Prostate gland (tissue), 2 donors: ENCODE measurements at regions not wholly inside any gene's neighbourhood (a gene's known extent, or its start where the extent isn't known, plus 50 kb on each side); places are given as distances from the start of the nearest gene placed in this dataset.

ENCODE experiments used
- DNase-seq: peaks from one replicate; pipeline ENCODE4 v3.0.0-alpha.2; 2019; ENCODE audit warnings: low spot score
- H3K27ac ChIP-seq, 2 donors: fragments of 200-600 bp; sonication (generic); 2 replicates each; pipeline ENCODE4 v1.5.1; 2017 to 2019
- H3K27me3 ChIP-seq: fragments of 200-600 bp; sonication (generic); replicated peaks from 2 replicates; pipeline ENCODE4 v1.5.1; 2019; ENCODE audit not compliant: insufficient read depth
- H3K36me3 ChIP-seq, 2 donors: fragments of 200-600 bp; sonication (generic); 1 replicate in 1 of 2; 2 replicates in 1 of 2; pipeline versions ENCODE4 v1.5.1 to v1.8.1; 2017 to 2019
- H3K4me1 ChIP-seq: fragments of 200-600 bp; sonication (generic); replicated peaks from 2 replicates; pipeline ENCODE4 v1.5.1; 2019
- H3K4me3 ChIP-seq, 2 donors: fragments of 200-600 bp; sonication (generic); 2 replicates each; pipeline ENCODE4 v1.5.1; 2017 to 2019
- H3K9me3 ChIP-seq: fragments of 200-600 bp; sonication (generic); 2 replicates; pipeline ENCODE4 v1.5.1; 2017
- CTCF ChIP-seq, 4 experiments: fragments of 200-600 bp in 2 of 4; fragments of 450-650 bp in 2 of 4; sonication (generic) in 2 of 4; IDR thresholded peaks; 1 replicate in 3 of 4; 2 replicates in 1 of 4; pipeline ENCODE4 v1.5.1; 2016 to 2019; ENCODE audit warnings: antibody characterized with exemption in 4 of 4, mild to moderate bottlenecking in 2 of 4, moderate library complexity in 2 of 4
- POLR2A ChIP-seq: fragments of 450-650 bp; IDR thresholded peaks from one replicate; pipeline ENCODE4 v1.6.1; 2016; ENCODE audit warnings: antibody characterized with exemption, mild to moderate bottlenecking
- POLR2AphosphoS5 ChIP-seq: sonication (generic); formaldehyde crosslinking; IDR thresholded peaks from one replicate; pipeline ENCODE4 v1.6.1; 2017; ENCODE audit warnings: antibody characterized with exemption
- WGBS: methylation state at CpG from one replicate; pipeline ENCODE4 v1.1.5; 2018; 5-methylcytosine and 5-hydroxymethylcytosine counted together
- intact Hi-C: fragments of 100-400 bp; cut with DNase I; formaldehyde crosslinking; loops from one replicate; pipeline ENCODE4 v1.14.2; 2022

DNA sequence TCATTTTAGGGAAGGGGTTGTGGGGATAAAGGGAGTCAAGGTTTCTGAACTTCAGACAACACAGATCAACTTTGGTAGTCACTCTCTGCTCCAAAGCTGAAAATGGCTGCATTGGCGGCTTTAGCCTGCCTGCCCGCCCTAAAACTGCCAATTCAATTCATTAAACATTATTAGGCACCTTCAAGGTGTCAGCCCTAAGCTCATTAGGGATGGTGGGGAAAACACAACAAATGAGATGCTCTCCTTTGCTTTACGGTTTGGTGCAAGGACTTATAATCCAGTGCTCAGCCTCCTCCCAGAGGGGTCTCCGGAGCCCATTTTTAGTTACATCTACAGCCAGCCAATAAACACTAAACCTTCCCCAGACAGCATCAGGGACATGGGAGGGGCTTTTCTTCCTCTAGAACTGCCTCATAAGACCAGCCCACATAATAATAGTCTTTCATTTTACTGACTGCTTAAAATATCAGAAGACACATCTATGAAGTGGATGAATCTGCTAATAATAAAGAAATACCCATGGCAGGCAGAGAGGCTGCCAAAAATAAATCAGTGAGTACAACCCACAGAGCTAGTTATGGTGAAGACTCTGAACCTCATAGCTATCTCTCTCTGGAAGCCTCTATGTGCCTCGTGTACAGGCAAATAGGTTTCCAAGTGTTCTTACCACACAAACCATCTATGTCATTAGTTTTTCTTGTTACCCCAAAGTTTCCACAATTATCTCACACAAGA lies 102.8 kb upstream of the NCAM1 start:
- DNase-seq = no peak
- Histone ChIP-seq H3K27ac (no peak overlapping the region), H3K4me1 (no peaks in the 10 kb centered on the region), H3K4me3 (no peak overlapping the region), H3K27me3 (no peaks in the 10 kb centered on the region), H3K36me3 (no peaks in the 10 kb centered on the region), H3K9me3 (no peaks in the 10 kb centered on the region)
- 73% methylated on average over 5 of the region's 5 CpGs for WGBS
- intact Hi-C loops = no loop called here
- TF ChIP-seq CTCF (IDR thresholded peaks at IDR 0.05) (no peak), POLR2A (no peak), POLR2AphosphoS5 (no peak)

GRCh38 chr11:112859787-112860186 lies 101.4 kb upstream of the NCAM1 start:
- no peaks in the 10 kb centered on the region for H3K27me3 ChIP-seq
- H3K27ac ChIP-seq = no peak overlapping the region
- intact Hi-C loops = no loop called here
- no peaks in the 10 kb centered on the region for H3K9me3 ChIP-seq
- TF ChIP-seq CTCF (IDR thresholded peaks at IDR 0.05) = no peak
- no peak for TF ChIP-seq POLR2A
- TF ChIP-seq POLR2AphosphoS5 = no peak
- no peaks in the 10 kb centered on the region for H3K36me3 ChIP-seq
- H3K4me3 ChIP-seq = no peak overlapping the region
- WGBS = 91% methylated on average over 3 of the region's 3 CpGs
- DNase-seq = no peak
- H3K4me1 ChIP-seq = no peaks in the 10 kb centered on the region

- no peaks in the 10 kb centered on the region for H3K4me1 ChIP-seq
- H3K27ac ChIP-seq = no peak overlapping the region
- no peak for DNase-seq
- TF ChIP-seq POLR2A = no peak
- TF ChIP-seq CTCF (IDR thresholded peaks at IDR 0.05) = no peak
- TF ChIP-seq POLR2AphosphoS5 = no peak
- intact Hi-C loops = no loop called here
- no peaks in the 10 kb centered on the region for H3K27me3 ChIP-seq
- no peaks in the 10 kb centered on the region for H3K36me3 ChIP-seq
- H3K9me3 ChIP-seq = no peaks in the 10 kb centered on the region
- no peak overlapping the region for H3K4me3 ChIP-seq
Observed at GRCh38 chr11:112861356-112861755, 99.9 kb upstream of the NCAM1 start.

DNA sequence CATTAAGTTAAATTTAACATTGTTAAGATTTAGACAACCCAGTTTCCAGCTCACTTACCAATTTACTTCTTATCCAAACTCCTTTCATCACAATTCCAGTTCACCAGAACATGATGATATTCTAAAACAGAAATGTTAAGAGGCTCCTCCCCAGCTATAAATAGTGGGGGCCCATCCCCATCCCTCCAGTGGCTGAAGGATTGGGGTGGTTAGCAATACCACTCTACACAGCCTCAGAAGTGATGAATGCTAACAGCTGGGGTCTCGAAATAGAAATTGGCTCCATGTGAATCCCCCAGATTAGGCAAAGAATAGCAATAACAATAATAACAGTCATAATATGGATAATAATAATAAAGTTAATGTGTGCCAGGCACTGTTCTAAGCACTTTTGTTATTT lies 97.9 kb upstream of the NCAM1 start:
- H3K4me1 ChIP-seq = no peaks in the 10 kb centered on the region
- no peak overlapping the region for H3K4me3 ChIP-seq
- intact Hi-C loops = no loop called here
- 94% methylated on average over 1 of the region's 1 CpG for WGBS
- no peak for TF ChIP-seq CTCF (IDR thresholded peaks at IDR 0.05)
- no peak for TF ChIP-seq POLR2AphosphoS5
- no peak for TF ChIP-seq POLR2A
- no peak for DNase-seq
- no peaks in the 10 kb centered on the region for H3K27me3 ChIP-seq
- H3K9me3 ChIP-seq = no peaks in the 10 kb centered on the region
- H3K36me3 ChIP-seq = no peaks in the 10 kb centered on the region
- no peak overlapping the region for H3K27ac ChIP-seq

DNA sequence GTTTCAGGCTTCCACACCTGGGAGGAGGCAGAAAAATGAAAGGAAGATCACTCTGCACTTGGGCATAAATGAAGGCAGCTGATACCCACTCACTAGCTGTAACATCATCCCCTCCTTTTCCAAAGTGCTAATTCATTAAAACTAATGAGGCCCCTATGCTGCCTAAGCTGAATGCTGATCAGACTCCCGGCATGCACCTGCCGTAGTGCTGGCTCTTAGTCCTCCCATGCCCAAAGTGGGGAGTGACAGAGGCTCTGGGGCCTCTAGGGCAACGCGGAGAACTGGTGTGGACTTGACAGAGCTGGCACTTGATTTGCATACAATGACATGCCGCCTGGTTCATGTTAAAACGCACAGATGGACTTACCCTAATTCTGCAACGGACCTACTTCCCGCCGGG lies 96.5 kb upstream of the NCAM1 start:
- DNase-seq = no peak
- TF ChIP-seq POLR2AphosphoS5 (no peak), CTCF (IDR thresholded peaks at IDR 0.05) (no peak), POLR2A (no peak)
- Histone ChIP-seq H3K27me3 (no peaks in the 10 kb centered on the region), H3K4me1 (no peaks in the 10 kb centered on the region), H3K9me3 (no peaks in the 10 kb centered on the region), H3K36me3 (no peaks in the 10 kb centered on the region), H3K27ac (no peak overlapping the region), H3K4me3 (no peak overlapping the region)
- WGBS = 82% methylated on average over 9 of the region's 9 CpGs
- intact Hi-C loops = no loop called here
